ENCODE measurements at regions not wholly inside any gene's neighbourhood (a gene's known extent, or its start where the extent isn't known, plus 50 kb on each side); places are given as distances from the start of the nearest gene placed in this dataset.

GRCh38 chr6:98323605-98324004, 510.8 kb upstream of the POU3F2 start:
- no peak for TF ChIP-seq CTCF (IDR thresholded peaks at IDR 0.05)
- no peak overlapping the region for H3K27ac ChIP-seq
- ATAC-seq (ENCODE audit: insufficient number of reproducible peaks, low FRiP score, low read depth) (no peak), DNase-seq (ENCODE audit: low spot score) (no peak)
- no peaks in the 10 kb centered on the region for H3K9me3 ChIP-seq
- H3K4me1 ChIP-seq (ENCODE audit: control insufficient read depth in 1 of 2, low read depth in 2 of 2), result no peaks in the 10 kb centered on the region
- H3K27me3 ChIP-seq (replicated peaks; ENCODE audit: insufficient read depth), result no peaks in the 10 kb centered on the region
- H3K36me3 ChIP-seq, result no peaks in the 10 kb centered on the region
- no peak overlapping the region for H3K4me3 ChIP-seq

- no peak for DNase-seq (ENCODE audit: low spot score)
- Histone ChIP-seq H3K27me3 (replicated peaks; ENCODE audit: insufficient read depth) (no peaks in the 10 kb centered on the region), H3K4me3 (no peak overlapping the region), H3K4me1 (ENCODE audit: control insufficient read depth in 1 of 2, low read depth in 2 of 2) (no peaks in the 10 kb centered on the region), H3K36me3 (no peaks in the 10 kb centered on the region), H3K9me3 (no peaks in the 10 kb centered on the region), H3K27ac (no peak overlapping the region)
- no peak for ATAC-seq (ENCODE audit: insufficient number of reproducible peaks, low FRiP score, low read depth)
- TF ChIP-seq CTCF (IDR thresholded peaks at IDR 0.05), result no peak
Observed at GRCh38 chr6:98324446-98324845, 509.9 kb upstream of the POU3F2 start.

- no peak for DNase-seq (ENCODE audit: low spot score)
- no peak for ATAC-seq (ENCODE audit: insufficient number of reproducible peaks, low FRiP score, low read depth)
- Histone ChIP-seq H3K27me3 (replicated peaks; ENCODE audit: insufficient read depth) (no peaks in the 10 kb centered on the region), H3K9me3 (no peaks in the 10 kb centered on the region), H3K4me3 (no peak overlapping the region), H3K4me1 (ENCODE audit: control insufficient read depth in 1 of 2, low read depth in 2 of 2) (no peaks in the 10 kb centered on the region), H3K27ac (no peak overlapping the region), H3K36me3 (no peaks in the 10 kb centered on the region)
- TF ChIP-seq CTCF (IDR thresholded peaks at IDR 0.05), result no peak
Observed at GRCh38 chr6:98325366-98325765, 509.0 kb upstream of the POU3F2 start.

GRCh38 chr6:98333273-98333672, 501.1 kb upstream of the POU3F2 start:
- Histone ChIP-seq H3K9me3 (no peaks in the 10 kb centered on the region), H3K36me3 (no peaks in the 10 kb centered on the region), H3K4me1 (ENCODE audit: control insufficient read depth in 1 of 2, low read depth in 2 of 2) (no peaks in the 10 kb centered on the region), H3K4me3 (no peak overlapping the region), H3K27ac (no peak overlapping the region), H3K27me3 (replicated peaks; ENCODE audit: insufficient read depth) (no peaks in the 10 kb centered on the region)
- ATAC-seq (ENCODE audit: insufficient number of reproducible peaks, low FRiP score, low read depth) (no peak), DNase-seq (ENCODE audit: low spot score) (no peak)
- no peak for TF ChIP-seq CTCF (IDR thresholded peaks at IDR 0.05)

- ATAC-seq (ENCODE audit: insufficient number of reproducible peaks, low FRiP score, low read depth) (no peak), DNase-seq (ENCODE audit: low spot score) (no peak)
Observed at GRCh38 chr6:98335594-98335993, 498.8 kb upstream of the POU3F2 start.

More at GRCh38 chr6:98335594-98335993, 498.8 kb upstream of the POU3F2 start:
- Histone ChIP-seq H3K27ac (no peak overlapping the region), H3K9me3 (no peaks in the 10 kb centered on the region), H3K4me1 (ENCODE audit: control insufficient read depth in 1 of 2, low read depth in 2 of 2) (no peaks in the 10 kb centered on the region), H3K36me3 (no peaks in the 10 kb centered on the region), H3K27me3 (replicated peaks; ENCODE audit: insufficient read depth) (no peaks in the 10 kb centered on the region), H3K4me3 (no peak overlapping the region)
- no peak for TF ChIP-seq CTCF (IDR thresholded peaks at IDR 0.05)
